T-helper 2 cell treated with Interferon-gamma antibody and Interleukin-4, amounts not matched to agents 100 ng/mL and 5 ng/mL, for 36 hours (primary cell): ENCODE measurements at regions not wholly inside any gene's neighbourhood (a gene's known extent, or its start where the extent isn't known, plus 50 kb on each side); places are given as distances from the start of the nearest gene placed in this dataset.

Experiments
- intact Hi-C: fragments of 100-400 bp; cut with micrococcal nuclease; formaldehyde crosslinking; loops from one replicate; pipeline ENCODE4 v1.15.1; 2023

- intact Hi-C loops: no loop called here
Measured at GRCh38 chr4:15226203-15226602, 201.6 kb upstream of the C1QTNF7 start.

DNA sequence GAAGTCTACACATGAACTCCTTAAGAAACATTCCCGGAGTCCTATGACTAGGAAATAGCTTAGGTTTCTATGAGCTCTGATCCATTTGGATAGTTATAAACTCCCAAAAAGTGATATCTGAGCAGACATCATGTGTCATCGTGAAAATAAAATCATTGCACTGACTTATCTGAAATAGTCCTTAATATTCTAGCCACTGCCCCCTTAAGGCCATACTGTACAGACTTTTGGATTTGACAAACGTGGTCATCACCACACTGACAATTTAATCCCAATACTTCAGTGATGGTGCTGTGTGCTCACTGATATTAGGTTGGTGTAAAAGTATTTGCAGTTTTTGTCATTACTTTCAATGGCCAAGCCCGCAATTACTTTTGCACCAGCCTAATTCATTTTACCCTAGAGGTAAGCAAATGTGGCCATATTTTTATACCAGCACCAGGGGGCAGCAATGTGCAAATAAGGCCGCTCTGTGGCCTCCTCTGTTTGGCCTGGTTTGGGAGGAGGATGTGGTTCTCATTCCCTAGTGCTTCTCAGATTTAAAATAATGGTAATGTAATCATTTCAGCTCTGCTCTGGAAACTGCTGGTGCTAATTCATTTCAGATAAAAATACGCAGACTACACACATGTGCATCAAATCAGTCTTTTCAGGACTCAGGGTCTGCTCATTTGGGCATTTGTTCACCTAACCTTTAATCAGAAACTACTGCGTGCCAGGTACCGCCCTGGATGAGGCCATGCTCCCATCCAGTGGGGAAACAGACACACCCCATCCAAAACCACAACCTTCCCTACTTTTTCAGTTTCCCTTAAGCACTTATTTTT is 196.4 kb upstream of the C1QTNF7 start:
- intact Hi-C loops: loop anchor here (1.0 to 5.0 kb wide), 6 partner anchors 165 to 771 kb away; partner anchors contain the start of gene CPEB2

GRCh38 chr4:15232366-15233263 is 195.2 kb upstream of the C1QTNF7 start:
- intact Hi-C loops: loop anchor here (5.0 kb wide), 2 partner anchors 230 to 770 kb away; partner anchors contain the start of gene CPEB2

DNA sequence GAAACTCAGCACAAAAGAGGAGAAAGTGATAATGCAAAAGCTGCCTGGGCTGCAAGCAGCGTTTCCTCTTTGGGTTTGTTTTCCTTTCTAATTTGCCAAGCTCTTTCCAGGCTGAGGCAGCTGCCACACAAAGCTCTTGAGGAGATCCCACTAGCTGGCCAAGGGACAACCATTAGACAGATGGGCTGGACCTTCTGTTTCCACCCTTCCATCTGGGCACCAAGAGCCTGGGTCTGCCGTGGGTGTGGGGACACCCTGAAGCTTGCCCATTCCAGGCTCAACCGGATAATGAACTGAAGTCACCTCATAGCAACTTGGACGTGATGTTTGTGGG is 194.6 kb upstream of the C1QTNF7 start:
- intact Hi-C loops: loop anchor here (5.0 kb wide), 2 partner anchors 231 to 769 kb away; partner anchors contain the start of gene CPEB2

DNA sequence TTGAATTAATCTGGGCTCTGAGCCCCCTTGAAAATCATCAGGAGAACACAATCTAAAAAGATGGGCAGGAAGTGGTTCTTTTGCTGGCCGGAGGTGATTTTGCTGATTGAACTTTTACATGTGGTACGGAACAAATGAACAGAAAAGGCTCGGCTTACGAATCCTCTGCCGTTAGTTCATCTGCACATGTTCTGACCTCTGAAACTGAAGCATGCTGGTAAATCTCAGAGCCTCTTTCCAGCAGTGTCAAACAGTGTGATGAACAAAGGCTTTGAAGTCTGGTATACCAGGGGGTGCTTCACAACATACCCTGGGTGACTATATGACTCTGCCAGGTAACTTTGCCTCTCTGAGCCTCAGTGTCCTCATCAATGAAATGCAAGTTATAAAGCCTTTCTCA is 194.2 kb upstream of the C1QTNF7 start:
- intact Hi-C loops: loop anchor here (5.0 kb wide), 2 partner anchors 231 to 769 kb away; partner anchors contain the start of gene CPEB2

DNA sequence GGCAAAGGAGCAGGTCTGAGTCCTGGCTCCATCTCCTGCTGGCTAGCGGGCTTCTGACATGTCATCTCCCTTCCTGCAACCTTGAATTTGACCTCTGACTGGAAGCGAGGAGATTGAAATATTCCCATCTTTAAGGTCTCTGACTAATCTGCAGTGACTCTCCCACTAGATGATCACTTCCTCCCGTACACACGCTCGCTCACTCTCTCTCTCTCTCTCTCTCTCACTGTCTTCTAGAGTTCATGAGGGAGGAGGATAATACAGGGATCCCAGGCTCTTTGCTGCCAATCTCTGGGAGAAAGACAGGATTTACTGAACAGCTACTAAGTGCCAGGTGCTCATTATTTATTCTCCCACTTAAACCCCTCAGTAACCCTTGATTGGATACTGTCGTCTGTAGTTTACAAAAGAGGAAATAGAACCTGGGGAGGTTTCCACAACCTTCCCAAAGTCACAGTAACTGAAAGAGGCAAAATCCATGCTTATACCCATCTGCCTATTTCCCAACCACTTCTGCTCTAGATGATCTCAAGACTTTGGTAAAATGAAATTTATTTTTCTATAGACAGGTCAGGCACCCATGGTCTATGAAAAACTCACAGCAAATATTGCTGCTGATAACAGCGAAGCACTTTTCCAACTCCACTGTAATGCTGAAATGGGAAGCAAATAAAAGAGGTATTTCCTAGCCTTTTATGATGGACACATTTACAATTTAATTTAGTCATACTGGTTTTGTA is 193.5 kb upstream of the C1QTNF7 start:
- intact Hi-C loops: loop anchor here (5.0 kb wide), 2 partner anchors 232 to 768 kb away; partner anchors contain the start of gene CPEB2

DNA sequence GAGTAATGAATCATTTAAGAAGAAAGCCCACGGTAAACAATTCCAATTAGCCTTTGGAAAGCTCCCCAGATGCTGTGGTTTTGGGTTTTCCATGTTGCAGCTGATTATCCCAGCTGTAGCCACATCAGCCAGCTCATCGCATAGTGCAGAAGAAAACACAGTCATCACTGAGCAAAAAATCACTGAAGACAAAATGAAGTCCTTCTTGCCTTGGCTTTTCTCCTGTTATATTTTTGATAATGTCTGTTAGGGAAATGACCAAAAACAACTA is 193.0 kb upstream of the C1QTNF7 start:
- intact Hi-C loops: loop anchor here (5.0 kb wide), 2 partner anchors 232 to 768 kb away; partner anchors contain the start of gene CPEB2

DNA sequence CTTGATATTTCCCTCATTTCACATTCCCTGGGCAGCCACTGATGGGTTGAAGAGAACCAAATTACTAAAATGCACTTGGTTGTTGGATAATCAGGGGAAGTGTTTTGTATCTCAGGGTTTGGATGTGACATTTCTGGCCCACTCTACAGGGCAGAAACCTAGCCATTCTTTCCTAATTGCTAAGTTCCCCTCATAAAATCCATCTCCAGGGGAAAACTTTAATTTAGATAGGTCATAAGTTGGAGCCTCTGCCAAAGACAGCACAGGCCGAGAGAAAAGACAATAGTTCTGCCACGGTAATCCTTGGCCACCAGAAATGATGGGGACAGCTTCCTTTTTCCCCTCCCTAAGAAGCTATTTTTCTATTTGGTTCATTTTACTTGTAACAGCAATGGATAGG is 192.7 kb upstream of the C1QTNF7 start:
- intact Hi-C loops: no loop called here

DNA sequence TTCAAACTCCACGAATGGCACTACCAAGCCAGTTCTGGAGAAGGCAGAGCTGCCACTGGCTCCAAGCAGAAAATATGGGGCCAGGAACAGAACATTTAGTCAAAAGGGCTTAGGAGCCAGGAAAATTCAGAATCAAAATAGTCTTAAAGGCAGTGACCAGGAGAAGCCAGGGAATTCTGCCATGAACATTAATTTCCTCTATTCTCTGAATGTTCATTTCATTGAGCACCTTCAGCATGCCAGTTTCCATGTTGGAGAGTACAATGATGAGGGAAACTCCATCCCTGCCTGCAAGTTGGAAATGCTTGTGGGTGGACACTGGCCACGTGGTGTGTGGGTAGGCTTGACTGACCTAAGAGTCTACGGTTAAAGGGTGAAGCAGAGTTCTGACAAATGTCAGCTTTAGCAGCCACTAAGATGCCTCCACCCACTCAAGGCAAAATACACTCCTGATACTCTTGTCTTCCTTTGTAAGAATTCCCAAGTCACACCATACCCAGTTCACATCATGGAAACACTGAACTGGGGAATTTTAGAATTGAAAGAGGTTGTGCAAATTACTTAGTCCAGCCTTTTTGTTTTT is 190.1 kb upstream of the C1QTNF7 start:
- intact Hi-C loops: loop anchor here (1.0 to 2.0 kb wide), 3 partner anchors 159 to 719 kb away; no protein-coding TSS in a partner anchor

DNA sequence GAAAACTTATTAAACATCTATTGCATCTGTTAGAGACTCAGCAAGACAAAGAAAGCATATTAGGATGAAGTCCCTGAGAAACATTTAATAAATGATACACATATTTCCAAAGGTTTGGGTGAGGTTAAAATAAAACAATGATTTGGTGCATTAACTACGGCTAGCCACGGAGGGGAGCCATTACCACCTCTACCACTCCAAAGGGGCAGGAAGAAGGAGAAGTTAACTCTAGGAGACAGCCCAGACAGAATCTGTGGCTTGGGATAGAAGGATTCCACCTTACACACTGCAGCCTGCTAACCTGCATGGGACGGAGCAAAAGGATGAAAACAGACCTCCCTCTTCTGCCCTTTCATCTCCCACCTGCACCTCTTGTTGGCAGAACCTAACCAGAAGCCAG is 189.1 kb upstream of the C1QTNF7 start:
- intact Hi-C loops: loop anchor here (1.0 to 2.0 kb wide), 3 partner anchors 158 to 718 kb away; no protein-coding TSS in a partner anchor

DNA sequence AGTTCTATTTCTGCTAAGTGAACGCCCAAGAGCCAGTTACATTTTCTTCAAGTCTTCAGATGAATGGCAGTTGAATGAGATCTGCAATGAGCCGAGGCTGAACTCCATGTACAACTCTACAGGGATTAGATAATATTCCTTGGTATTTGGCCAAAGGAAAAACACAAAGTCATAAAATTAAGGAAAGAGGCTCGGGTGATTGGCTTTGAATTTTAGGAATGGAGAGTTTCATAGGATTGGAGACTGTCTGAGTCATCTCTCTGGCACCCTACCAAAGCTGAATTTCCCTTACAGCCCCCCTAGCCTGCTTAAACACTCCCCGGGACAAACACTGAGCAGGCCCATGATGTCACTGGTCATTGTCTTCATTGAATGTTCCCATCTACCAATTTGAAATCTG is 188.0 kb upstream of the C1QTNF7 start:
- intact Hi-C loops: loop anchor here (2.0 kb wide), 1 partner anchor 717 kb away; no protein-coding TSS in a partner anchor

DNA sequence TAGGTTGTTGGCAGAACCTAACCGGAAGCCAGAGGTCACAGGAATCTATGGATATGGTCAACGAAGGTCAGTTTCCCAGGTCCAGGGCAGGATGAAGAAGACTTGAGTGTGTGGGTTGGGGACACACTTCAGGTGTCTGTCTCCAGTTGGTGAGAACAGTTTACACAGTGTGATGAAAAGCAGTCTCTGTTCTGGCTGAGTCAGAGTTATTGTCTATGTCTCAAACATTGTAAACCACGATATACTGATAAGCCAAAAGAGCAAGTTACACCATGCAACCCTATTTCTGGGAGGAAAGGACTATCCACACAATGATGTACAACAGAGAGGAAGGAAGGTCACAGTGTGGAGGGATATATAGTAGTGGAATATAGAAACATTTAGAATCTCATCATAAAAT is 187.1 kb upstream of the C1QTNF7 start:
- intact Hi-C loops: no loop called here

GRCh38 chr4:15242021-15242420 is 185.8 kb upstream of the C1QTNF7 start:
- intact Hi-C loops: no loop called here

- intact Hi-C loops: no loop called here
Measured at GRCh38 chr4:15244354-15244753, 183.5 kb upstream of the C1QTNF7 start.

DNA sequence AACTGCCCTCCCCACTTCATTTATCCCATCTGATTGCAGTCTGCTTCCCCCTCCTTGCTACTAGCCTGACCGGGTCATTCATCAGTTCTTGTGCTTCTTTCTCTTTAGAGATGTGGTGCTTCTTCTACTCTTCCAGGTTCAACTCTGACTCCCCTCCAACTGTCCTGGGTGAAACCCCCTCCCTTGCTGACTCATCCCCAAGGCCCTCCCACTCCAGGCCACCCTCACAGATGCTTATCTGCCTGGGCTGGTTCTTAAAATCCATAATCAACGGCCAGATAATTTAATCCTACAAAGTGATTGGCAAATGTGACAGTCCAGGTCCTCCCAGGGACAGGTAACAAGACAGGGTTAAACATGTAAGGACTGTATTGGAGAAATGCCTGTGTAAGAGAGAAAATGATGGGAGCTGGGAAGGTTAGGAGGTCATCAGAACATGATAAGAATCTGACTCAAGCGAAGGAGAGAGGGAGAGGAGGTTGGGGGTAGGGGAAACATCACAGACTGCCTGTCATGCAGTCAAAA is 182.8 kb upstream of the C1QTNF7 start:
- intact Hi-C loops: no loop called here

GRCh38 chr4:15250021-15250441 is 177.8 kb upstream of the C1QTNF7 start:
- intact Hi-C loops: no loop called here

DNA sequence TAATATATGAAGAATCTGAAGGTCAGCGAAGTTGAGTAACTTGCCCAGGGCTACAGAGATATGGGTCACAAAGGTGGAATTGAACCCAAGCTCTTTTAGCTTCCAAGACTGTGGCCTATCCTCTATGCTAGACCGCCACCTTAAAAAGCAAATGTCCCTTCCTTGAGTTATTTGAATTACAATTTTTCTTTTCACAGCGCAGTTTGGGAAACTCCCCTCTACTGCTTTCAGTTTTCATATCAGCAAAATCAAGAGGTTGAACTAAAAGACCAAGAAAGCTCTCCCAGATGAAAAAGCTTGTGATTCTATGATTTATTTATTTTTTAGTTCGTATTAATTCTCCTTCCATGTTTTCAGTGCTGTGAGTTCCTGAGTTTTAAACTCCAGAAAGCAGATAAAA is 174.5 kb upstream of the C1QTNF7 start:
- intact Hi-C loops: no loop called here

- intact Hi-C loops: no loop called here
Measured at GRCh38 chr4:15254236-15254880, 173.5 kb upstream of the C1QTNF7 start.

- intact Hi-C loops: no loop called here
Measured at GRCh38 chr4:15255537-15255936, 172.3 kb upstream of the C1QTNF7 start.

DNA sequence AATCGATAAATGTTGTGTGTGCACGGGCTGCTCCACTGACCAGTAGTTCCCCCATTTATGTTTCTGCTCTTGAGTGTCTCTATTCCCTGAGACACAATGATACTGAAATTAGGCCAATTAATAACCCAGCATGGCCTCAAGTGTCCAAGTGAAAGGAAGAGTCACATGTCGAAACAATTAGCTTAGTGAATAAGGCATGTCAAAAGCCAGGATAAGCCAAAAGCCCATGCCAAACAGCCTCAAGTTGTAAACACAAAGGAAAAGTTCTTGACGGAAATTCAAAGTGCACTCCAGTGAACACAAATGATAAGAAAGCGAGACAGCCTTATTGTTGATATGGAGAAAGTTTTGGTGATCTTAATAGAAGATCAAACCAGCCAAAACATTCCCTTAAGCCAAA is 167.1 kb upstream of the C1QTNF7 start:
- intact Hi-C loops: no loop called here
